Testis (tissue), 2 donors: ENCODE measurements at regions not wholly inside any gene's neighbourhood (a gene's known extent, or its start where the extent isn't known, plus 50 kb on each side); places are given as distances from the start of the nearest gene placed in this dataset.

Experiments used
- CTCF ChIP-seq, 3 experiments: fragments of 450-650 bp in 2 of 3; fragments of 200-600 bp in 1 of 3; sonication (generic) in 1 of 3; IDR thresholded peaks; one replicate each; pipeline ENCODE4 v1.5.1; 2016 to 2019; ENCODE audit warnings: antibody characterized with exemption in 3 of 3, mild to moderate bottlenecking in 2 of 3, moderate library complexity in 1 of 3
- POLR2A ChIP-seq: fragments of 450-650 bp; IDR thresholded peaks from one replicate; pipeline ENCODE4 v1.6.1; 2017; ENCODE audit warnings: antibody characterized with exemption, mild to moderate bottlenecking, moderate library complexity

DNA sequence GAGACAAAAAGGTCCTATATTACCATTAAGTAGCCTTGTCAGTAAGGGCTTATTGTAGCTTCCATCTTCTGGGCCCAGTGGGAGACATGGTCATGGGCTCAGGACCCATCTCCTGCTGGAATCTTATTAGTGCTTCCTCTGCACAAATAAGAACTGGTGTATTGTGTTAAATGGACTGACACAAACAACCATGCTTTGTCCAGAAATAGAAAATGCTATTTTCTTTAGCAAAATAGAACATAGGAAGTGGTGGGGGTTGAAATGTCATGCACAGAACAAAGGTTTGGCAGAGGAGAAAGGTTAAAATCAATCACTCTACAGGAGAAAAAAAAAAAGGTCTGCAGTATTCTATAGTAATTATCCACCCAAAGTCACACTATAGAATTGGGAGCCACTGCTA lies 252.2 kb downstream of the ELAVL2 start:
- no peak for TF ChIP-seq CTCF (IDR thresholded peaks at IDR 0.05)
- TF ChIP-seq POLR2A, result no peak
